ENCODE measurements at regions not wholly inside any gene's neighbourhood (a gene's known extent, or its start where the extent isn't known, plus 50 kb on each side); places are given as distances from the start of the nearest gene placed in this dataset.
"Not testable (repeated sequence)": the region's sequence is repeated elsewhere in the genome, so short reads cannot be mapped to it uniquely, and the experiment has no call there.

DNA sequence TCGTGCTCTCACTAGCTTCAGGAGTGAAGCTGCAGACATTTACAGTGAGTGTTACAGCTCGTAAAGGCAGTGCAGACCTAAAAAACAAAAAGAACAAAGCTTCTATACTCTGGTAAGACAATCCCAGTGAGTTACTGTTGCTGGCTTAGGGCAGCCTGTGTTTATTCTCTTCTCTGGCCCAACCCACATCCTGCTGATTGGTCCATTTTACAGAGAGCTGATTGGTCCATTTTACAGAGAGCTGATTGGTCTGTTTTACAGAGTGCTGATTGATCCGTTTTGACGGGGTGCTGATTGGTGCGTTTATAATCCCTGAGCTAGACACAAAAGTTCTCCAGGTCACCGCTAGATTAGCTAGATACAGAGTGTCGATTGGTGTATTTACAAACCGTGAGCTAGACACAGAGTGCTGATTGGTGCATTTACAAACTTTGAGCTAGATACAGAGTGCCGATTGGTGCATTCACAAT is 158.0 kb downstream of the KLRB1 start:
- H3K9me2 ChIP-seq (ENCODE audit: low read depth, low read length); H3K27ac ChIP-seq (ENCODE audit: low read depth, low read length, poor library complexity, severe bottlenecking); H2AFZ ChIP-seq (ENCODE audit: low read length); H3K9me3 ChIP-seq (ENCODE audit: low read length); H3F3A ChIP-seq (ENCODE audit: insufficient read depth, low read length); H3K27me3 ChIP-seq (ENCODE audit: insufficient read depth, low read length); H4K20me1 ChIP-seq (ENCODE audit: insufficient read depth, low read length); H3K79me2 ChIP-seq (ENCODE audit: insufficient read depth, low read length); H3K9ac ChIP-seq (ENCODE audit: low read length); H3K36me3 ChIP-seq (ENCODE audit: insufficient read depth, low read length): not testable (repeated sequence)
- peak overlapping the region; percentile 68 for H3K4me3 ChIP-seq (ENCODE audit: low read depth, low read length, poor library complexity, severe bottlenecking)
- H3K4me2 ChIP-seq (ENCODE audit: low read length): peak overlapping the region; percentile 69; the same call in 1 of the 2 replicates
- H3K4me1 ChIP-seq (ENCODE audit: insufficient read depth, low read length, severe bottlenecking): peaks cover 17% of the 10 kb centered on the region

DNA sequence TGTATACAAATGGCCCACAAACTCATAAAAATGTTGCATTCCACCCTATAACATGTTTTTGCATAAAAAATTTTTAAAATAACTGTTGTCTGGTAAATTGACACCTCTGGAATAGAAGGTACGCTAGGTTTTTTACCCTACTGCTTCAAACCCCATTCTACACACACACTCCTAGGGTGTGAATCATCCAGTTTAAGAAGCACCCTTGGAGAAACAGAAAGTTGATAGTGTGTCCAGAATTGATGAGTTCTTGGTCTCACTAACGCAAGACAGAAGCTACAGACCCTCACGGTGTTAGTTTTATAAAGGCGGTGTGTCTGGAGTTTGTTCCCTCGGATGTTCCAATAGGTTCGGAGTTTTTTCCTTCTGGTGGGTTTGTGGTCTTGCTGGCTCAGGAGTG is 158.5 kb downstream of the KLRB1 start:
- Histone ChIP-seq H3K79me2 (ENCODE audit: insufficient read depth, low read length) (no peaks in the 10 kb centered on the region), H4K20me1 (ENCODE audit: insufficient read depth, low read length) (no peaks in the 10 kb centered on the region), H3F3A (ENCODE audit: insufficient read depth, low read length) (no peaks in the 10 kb centered on the region), H3K4me3 (ENCODE audit: low read depth, low read length, poor library complexity, severe bottlenecking) (peak overlapping the region; percentile 68), H2AFZ (ENCODE audit: low read length) (no peak overlapping the region), H3K4me1 (ENCODE audit: insufficient read depth, low read length, severe bottlenecking) (peaks cover 17% of the 10 kb centered on the region), H3K9me3 (ENCODE audit: low read length) (no peaks in the 10 kb centered on the region), H3K9ac (ENCODE audit: low read length) (peak overlapping the region; percentile 74; the same call in 1 of the 2 replicates), H3K9me2 (ENCODE audit: low read depth, low read length) (no peaks in the 10 kb centered on the region), H3K27ac (ENCODE audit: low read depth, low read length, poor library complexity, severe bottlenecking) (no peak overlapping the region), H3K36me3 (ENCODE audit: insufficient read depth, low read length) (no peaks in the 10 kb centered on the region), H3K27me3 (ENCODE audit: insufficient read depth, low read length) (no peaks in the 10 kb centered on the region), H3K4me2 (ENCODE audit: low read length) (peak overlapping the region; percentile 69)
- TF ChIP-seq, protein P1, sequence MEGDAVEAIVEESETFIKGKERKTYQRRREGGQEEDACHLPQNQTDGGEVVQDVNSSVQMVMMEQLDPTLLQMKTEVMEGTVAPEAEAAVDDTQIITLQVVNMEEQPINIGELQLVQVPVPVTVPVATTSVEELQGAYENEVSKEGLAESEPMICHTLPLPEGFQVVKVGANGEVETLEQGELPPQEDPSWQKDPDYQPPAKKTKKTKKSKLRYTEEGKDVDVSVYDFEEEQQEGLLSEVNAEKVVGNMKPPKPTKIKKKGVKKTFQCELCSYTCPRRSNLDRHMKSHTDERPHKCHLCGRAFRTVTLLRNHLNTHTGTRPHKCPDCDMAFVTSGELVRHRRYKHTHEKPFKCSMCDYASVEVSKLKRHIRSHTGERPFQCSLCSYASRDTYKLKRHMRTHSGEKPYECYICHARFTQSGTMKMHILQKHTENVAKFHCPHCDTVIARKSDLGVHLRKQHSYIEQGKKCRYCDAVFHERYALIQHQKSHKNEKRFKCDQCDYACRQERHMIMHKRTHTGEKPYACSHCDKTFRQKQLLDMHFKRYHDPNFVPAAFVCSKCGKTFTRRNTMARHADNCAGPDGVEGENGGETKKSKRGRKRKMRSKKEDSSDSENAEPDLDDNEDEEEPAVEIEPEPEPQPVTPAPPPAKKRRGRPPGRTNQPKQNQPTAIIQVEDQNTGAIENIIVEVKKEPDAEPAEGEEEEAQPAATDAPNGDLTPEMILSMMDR (IDR thresholded peaks at IDR 0.05; ENCODE audit: low read length): no peak
- no peak for TF ChIP-seq EZH2 (IDR thresholded peaks at IDR 0.05; ENCODE audit: borderline replicate concordance, low read length)

DNA sequence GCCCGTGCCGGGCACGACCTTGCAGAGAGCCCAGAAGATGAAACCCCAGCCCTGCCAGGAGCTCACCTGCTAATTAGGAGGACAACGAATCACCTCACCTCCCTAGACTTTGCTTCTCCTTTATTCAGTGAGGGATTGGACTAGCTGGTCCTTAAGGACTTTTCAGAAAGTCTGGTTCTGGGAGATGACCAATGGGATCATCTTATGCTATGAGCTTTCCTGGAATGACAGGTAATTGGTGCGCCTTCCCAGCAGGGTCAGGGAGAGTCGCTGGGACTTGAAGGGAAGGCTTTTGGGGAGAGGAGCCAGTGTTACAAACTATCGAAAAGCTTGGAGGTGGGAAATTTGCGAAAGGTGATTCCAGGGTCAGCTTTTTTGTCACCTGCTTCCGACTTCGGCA is 159.1 kb downstream of the KLRB1 start:
- H2AFZ ChIP-seq (ENCODE audit: low read length); H3K36me3 ChIP-seq (ENCODE audit: insufficient read depth, low read length); H3K79me2 ChIP-seq (ENCODE audit: insufficient read depth, low read length); H4K20me1 ChIP-seq (ENCODE audit: insufficient read depth, low read length); H3K27me3 ChIP-seq (ENCODE audit: insufficient read depth, low read length); H3K9me3 ChIP-seq (ENCODE audit: low read length); H3K9me2 ChIP-seq (ENCODE audit: low read depth, low read length); H3F3A ChIP-seq (ENCODE audit: insufficient read depth, low read length): not testable (repeated sequence)
- H3K4me3 ChIP-seq (ENCODE audit: low read depth, low read length, poor library complexity, severe bottlenecking): peak overlapping the region; percentile 68
- H3K4me1 ChIP-seq (ENCODE audit: insufficient read depth, low read length, severe bottlenecking): peaks cover 17% of the 10 kb centered on the region
- peak overlapping the region; percentile 74 for H3K9ac ChIP-seq (ENCODE audit: low read length)
- H3K27ac ChIP-seq (ENCODE audit: low read depth, low read length, poor library complexity, severe bottlenecking): peak overlapping the region; percentile 69
- peak overlapping the region; percentile 69 for H3K4me2 ChIP-seq (ENCODE audit: low read length)

DNA sequence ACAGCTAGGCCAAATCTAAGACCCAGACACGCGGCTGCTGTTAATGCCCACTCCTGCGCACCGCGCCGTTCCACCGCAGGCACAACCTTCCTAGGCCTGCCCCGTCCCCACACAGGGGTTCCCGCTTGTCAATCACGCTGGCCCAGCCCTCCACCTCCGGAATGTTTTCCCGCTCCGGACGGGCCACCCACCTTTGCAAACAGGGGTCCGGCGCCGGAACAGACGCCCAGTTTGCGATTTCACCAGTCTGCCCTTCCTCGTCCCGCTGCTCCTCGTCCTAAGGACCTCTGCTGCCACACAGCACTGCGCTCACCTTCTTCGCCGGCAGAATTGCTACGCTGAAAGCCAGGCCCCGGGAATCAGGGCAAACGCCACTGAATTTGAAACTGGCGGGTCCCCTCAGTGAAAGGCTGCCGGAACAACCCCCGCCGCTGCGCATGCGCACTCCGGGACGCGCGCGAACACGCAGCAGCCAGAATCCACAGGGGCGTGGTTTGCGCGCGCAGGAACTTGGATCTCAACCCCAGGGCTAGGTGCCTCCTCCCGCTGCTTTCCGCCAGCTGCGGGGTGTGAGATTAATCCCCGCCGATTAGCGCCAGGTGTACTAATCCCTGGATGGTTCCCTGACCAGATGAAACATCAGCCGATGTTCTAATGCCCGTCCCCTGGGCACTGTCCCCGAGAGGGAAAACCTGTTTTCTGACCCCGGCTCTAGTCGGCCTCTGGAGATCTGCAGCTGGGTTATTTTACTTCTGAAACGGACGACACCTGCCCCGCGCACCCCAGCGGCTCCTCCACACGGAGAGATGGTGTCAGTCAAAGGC is 159.7 kb downstream of the KLRB1 start:
- H3K36me3 ChIP-seq (ENCODE audit: insufficient read depth, low read length); H3K9me2 ChIP-seq (ENCODE audit: low read depth, low read length); H4K20me1 ChIP-seq (ENCODE audit: insufficient read depth, low read length); H3F3A ChIP-seq (ENCODE audit: insufficient read depth, low read length); H3K79me2 ChIP-seq (ENCODE audit: insufficient read depth, low read length); H3K9me3 ChIP-seq (ENCODE audit: low read length); H3K27me3 ChIP-seq (ENCODE audit: insufficient read depth, low read length); H2AFZ ChIP-seq (ENCODE audit: low read length): not testable (repeated sequence)
- peaks cover 17% of the 10 kb centered on the region for H3K4me1 ChIP-seq (ENCODE audit: insufficient read depth, low read length, severe bottlenecking)
- H3K27ac ChIP-seq (ENCODE audit: low read depth, low read length, poor library complexity, severe bottlenecking): peak overlapping the region; percentile 69
- H3K4me3 ChIP-seq (ENCODE audit: low read depth, low read length, poor library complexity, severe bottlenecking): peak overlapping the region; percentile 68
- peak overlapping the region; percentile 74 for H3K9ac ChIP-seq (ENCODE audit: low read length)
- peak overlapping the region; percentile 69 for H3K4me2 ChIP-seq (ENCODE audit: low read length)

DNA sequence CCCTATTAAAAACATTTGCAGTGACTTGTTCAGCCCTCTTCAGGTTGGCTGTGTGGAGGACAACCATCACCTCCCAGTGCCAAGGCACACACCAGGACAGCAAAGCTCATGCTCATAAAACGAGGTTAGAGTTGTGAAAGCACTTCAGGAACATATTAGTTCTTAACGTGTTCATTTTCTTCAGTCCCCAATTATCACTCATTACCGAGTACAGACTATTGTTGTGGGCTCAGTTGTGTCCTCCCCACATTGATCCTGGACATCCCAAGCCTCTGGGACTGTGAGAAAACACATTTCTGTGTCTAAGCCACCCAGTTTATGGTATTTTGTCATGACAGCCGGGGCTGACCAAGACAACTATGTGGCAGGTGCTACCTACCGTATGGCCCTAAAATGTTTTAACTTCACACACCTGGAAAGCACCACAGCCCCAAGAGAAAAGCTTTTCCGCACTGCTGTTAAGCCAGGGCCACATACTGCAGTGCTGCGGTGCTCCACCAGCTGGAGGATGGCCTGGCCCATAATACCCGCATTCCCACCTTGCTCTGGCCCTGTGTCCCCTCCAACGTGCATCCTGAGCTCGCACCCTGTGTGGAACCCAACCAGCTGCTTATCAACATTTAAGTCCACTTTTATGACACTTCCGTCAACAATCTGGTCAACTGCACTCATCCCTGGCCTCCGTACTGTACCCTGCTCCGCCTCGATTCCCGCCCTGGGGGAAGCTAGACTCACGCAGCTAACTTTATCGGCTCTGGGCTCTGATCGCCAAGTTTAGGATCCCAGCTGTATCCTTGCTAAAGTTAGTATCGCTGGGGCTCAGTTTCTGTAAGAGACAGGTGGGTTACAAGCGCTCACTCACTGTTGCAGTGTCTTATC is 160.6 kb downstream of the KLRB1 start:
- H3K79me2 ChIP-seq (ENCODE audit: insufficient read depth, low read length); H3K9me2 ChIP-seq (ENCODE audit: low read depth, low read length); H3K27me3 ChIP-seq (ENCODE audit: insufficient read depth, low read length); H2AFZ ChIP-seq (ENCODE audit: low read length); H3F3A ChIP-seq (ENCODE audit: insufficient read depth, low read length); H4K20me1 ChIP-seq (ENCODE audit: insufficient read depth, low read length); H3K36me3 ChIP-seq (ENCODE audit: insufficient read depth, low read length); H3K9me3 ChIP-seq (ENCODE audit: low read length): not testable (repeated sequence)
- Histone ChIP-seq H3K27ac (ENCODE audit: low read depth, low read length, poor library complexity, severe bottlenecking) (peak overlapping the region; percentile 69), H3K9ac (ENCODE audit: low read length) (peak overlapping the region; percentile 74), H3K4me2 (ENCODE audit: low read length) (peak overlapping the region; percentile 69), H3K4me1 (ENCODE audit: insufficient read depth, low read length, severe bottlenecking) (peaks cover 17% of the 10 kb centered on the region), H3K4me3 (ENCODE audit: low read depth, low read length, poor library complexity, severe bottlenecking) (peak overlapping the region; percentile 68)

DNA sequence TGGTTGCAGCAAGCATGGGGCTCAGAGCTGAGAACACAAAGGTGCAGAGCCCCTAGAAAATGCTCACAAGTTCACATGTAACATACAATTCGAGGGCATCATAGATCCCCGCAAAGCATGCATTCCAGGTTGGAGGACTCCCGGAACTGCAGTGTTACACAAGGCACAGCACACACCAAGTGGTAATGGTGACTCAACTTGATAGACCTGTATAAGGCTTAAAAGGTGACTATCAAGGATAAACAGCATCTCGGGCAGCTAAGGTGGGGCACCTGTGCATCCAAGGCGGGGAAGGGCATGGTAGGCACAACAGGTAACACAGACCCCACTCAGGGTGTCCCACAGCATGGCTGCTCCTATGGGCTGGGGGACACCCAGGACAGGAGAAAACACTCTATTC is 167.3 kb downstream of the KLRB1 start:
- H3K4me1 ChIP-seq (ENCODE audit: insufficient read depth, low read length, severe bottlenecking); H3K27ac ChIP-seq (ENCODE audit: low read depth, low read length, poor library complexity, severe bottlenecking); H3K9me2 ChIP-seq (ENCODE audit: low read depth, low read length); H3K9me3 ChIP-seq (ENCODE audit: low read length); H3K4me2 ChIP-seq (ENCODE audit: low read length); H3K4me3 ChIP-seq (ENCODE audit: low read depth, low read length, poor library complexity, severe bottlenecking); H3F3A ChIP-seq (ENCODE audit: insufficient read depth, low read length); H3K9ac ChIP-seq (ENCODE audit: low read length); H3K36me3 ChIP-seq (ENCODE audit: insufficient read depth, low read length); H4K20me1 ChIP-seq (ENCODE audit: insufficient read depth, low read length); H3K79me2 ChIP-seq (ENCODE audit: insufficient read depth, low read length); H3K27me3 ChIP-seq (ENCODE audit: insufficient read depth, low read length); H2AFZ ChIP-seq (ENCODE audit: low read length): not testable (repeated sequence)
